Neuronal stem cell (in vitro differentiated cells): ENCODE measurements at regions not wholly inside any gene's neighbourhood (a gene's known extent, or its start where the extent isn't known, plus 50 kb on each side); places are given as distances from the start of the nearest gene placed in this dataset.

Experiments
- DNase-seq: peaks from one replicate; pipeline ENCODE4 v3.0.0-alpha.2; 2013; ENCODE audit warnings: low spot score
- H2AFZ ChIP-seq: one replicate; pipeline ENCODE4 v1.6.1; 2013; ENCODE audit warnings: mild to moderate bottlenecking, low read length, inconsistent platforms
- H2AK5ac ChIP-seq: 2 replicates; pipeline ENCODE4 v1.6.1; 2013; ENCODE audit warnings: low read depth, mild to moderate bottlenecking, inconsistent platforms, low read length, moderate library complexity, mixed read lengths
- H2BK120ac ChIP-seq: 2 replicates; pipeline ENCODE4 v1.6.1; 2013; ENCODE audit warnings: low read depth, mild to moderate bottlenecking, inconsistent platforms, low read length, moderate library complexity, mixed read lengths
- H2BK12ac ChIP-seq: one replicate; pipeline ENCODE4 v1.6.1; 2013; ENCODE audit warnings: low read length, inconsistent platforms
- H2BK15ac ChIP-seq: 2 replicates; pipeline ENCODE4 v1.6.1; 2013; ENCODE audit warnings: mild to moderate bottlenecking, low read length, inconsistent platforms, mixed read lengths
- H2BK5ac ChIP-seq: one replicate; pipeline ENCODE4 v1.6.1; 2013; ENCODE audit warnings: inconsistent platforms, mild to moderate bottlenecking, low read length, moderate library complexity
- H3K14ac ChIP-seq: one replicate; pipeline ENCODE4 v1.6.1; 2013; ENCODE audit warnings: low read length, inconsistent platforms
- H3K18ac ChIP-seq: 2 replicates; pipeline ENCODE4 v1.6.1; 2013; ENCODE audit warnings: low read length, inconsistent platforms
- H3K23ac ChIP-seq: 2 replicates; pipeline ENCODE4 v1.6.1; 2013; ENCODE audit warnings: low read depth, mild to moderate bottlenecking, mixed read lengths, low read length, inconsistent platforms; ENCODE audit not compliant: poor library complexity
- H3K27ac ChIP-seq: replicated peaks from 3 replicates; pipeline ENCODE4 v1.5.1; 2013; ENCODE audit warnings: low read length, inconsistent platforms
- H3K27me3 ChIP-seq, 3 experiments: 2 replicates each; pipeline ENCODE4 v1.6.1; 2013; ENCODE audit warnings: low read length in 3 of 3, mild to moderate bottlenecking in 2 of 3, inconsistent platforms in 1 of 3, low read depth in 1 of 3, mixed read lengths in 1 of 3, moderate library complexity in 1 of 3; ENCODE audit not compliant: control insufficient read depth in 3 of 3, insufficient read depth in 3 of 3
- H3K36me3 ChIP-seq, 2 donors: replicated peaks in 1 of 2; 2 replicates each; pipeline ENCODE4 v1.6.1; 2013; ENCODE audit warnings: low read length in 2 of 2; ENCODE audit not compliant: control insufficient read depth in 2 of 2, insufficient read depth in 2 of 2
- H3K4ac ChIP-seq: 2 replicates; pipeline ENCODE4 v1.6.1; 2013; ENCODE audit warnings: inconsistent platforms, mild to moderate bottlenecking, low read length, moderate library complexity
- H3K4me1 ChIP-seq, 2 donors: 1 replicate in 1 of 2; 2 replicates in 1 of 2; pipeline ENCODE4 v1.6.1; 2013; ENCODE audit warnings: low read length in 2 of 2, low read depth in 1 of 2; ENCODE audit not compliant: control insufficient read depth in 2 of 2, insufficient read depth in 1 of 2
- H3K4me2 ChIP-seq: one replicate; pipeline ENCODE4 v1.6.1; 2013; ENCODE audit warnings: mild to moderate bottlenecking, low read length, inconsistent platforms; ENCODE audit not compliant: insufficient read depth, poor library complexity, severe bottlenecking
- H3K4me3 ChIP-seq, 2 donors: 2 replicates each; pipeline ENCODE4 v1.5.1; 2013; ENCODE audit warnings: low read length in 2 of 2, mild to moderate bottlenecking in 2 of 2, inconsistent platforms in 1 of 2, moderate library complexity in 1 of 2
- H3K79me1 ChIP-seq: one replicate; pipeline ENCODE4 v1.6.1; 2013; ENCODE audit warnings: low read depth, mild to moderate bottlenecking, inconsistent platforms, low read length, moderate library complexity
- H3K9ac ChIP-seq: one replicate; pipeline ENCODE4 v1.6.1; 2013; ENCODE audit warnings: mild to moderate bottlenecking, low read depth, low read length, inconsistent platforms; ENCODE audit not compliant: poor library complexity
- H3K9me3 ChIP-seq, 2 donors: replicated peaks in 1 of 2; 2 replicates each; pipeline versions ENCODE3 to v1.6.1; 2013; ENCODE audit warnings: low read length in 2 of 2, mild to moderate bottlenecking in 2 of 2, inconsistent platforms in 1 of 2, low read depth in 1 of 2, mixed read lengths in 1 of 2, moderate library complexity in 1 of 2; ENCODE audit not compliant: control insufficient read depth in 2 of 2, insufficient read depth in 1 of 2
- H4K8ac ChIP-seq: one replicate; pipeline ENCODE4 v1.6.1; 2013; ENCODE audit warnings: low read depth, mild to moderate bottlenecking, inconsistent platforms, low read length, moderate library complexity
- H4K91ac ChIP-seq: one replicate; pipeline ENCODE4 v1.6.1; 2013; ENCODE audit warnings: low read length, low read depth, mild to moderate bottlenecking, inconsistent platforms; ENCODE audit not compliant: poor library complexity
- WGBS, 2 donors: extraction: QIAGEN DNeasy Blood & Tissue Kit; methylation state at CpG; one replicate each; pipeline ENCODE4 v1.1.7; 2013; ENCODE audit warnings: missing lambda C conversion rate in 2 of 2, mixed read lengths in 1 of 2; ENCODE audit not compliant: insufficient read length in 2 of 2, insufficient replicate concordance in 1 of 2; ENCODE audit errors: extremely low coverage in 2 of 2; 5-methylcytosine and 5-hydroxymethylcytosine counted together

- Histone ChIP-seq H3K36me3 (no peaks in the 10 kb centered on the region), H3K14ac (no peak overlapping the region), H3K27me3 (no peaks in the 10 kb centered on the region), H2BK15ac (peak overlapping the region; percentile 87), H4K8ac (no peak overlapping the region), H4K91ac (no peak overlapping the region), H3K79me1 (no peaks in the 10 kb centered on the region), H3K4ac (no peak overlapping the region), H2BK120ac (peak overlapping the region; percentile 48), H3K4me3 (no peak overlapping the region), H2BK12ac (no peak overlapping the region), H3K18ac (peak overlapping the region; percentile 39), H3K9ac (peak overlapping the region; percentile 33), H3K23ac (peak overlapping the region; percentile 32), H2AFZ (no peak overlapping the region), H3K4me1 (peaks cover 0 to 5% of the 10 kb centered on the region in 2 donors), H3K4me2 (no peak overlapping the region), H2BK5ac (no peak overlapping the region), H3K9me3 (no peaks in the 10 kb centered on the region), H2AK5ac (no peak overlapping the region), H3K27ac (no peak overlapping the region)
- no peak for DNase-seq
- WGBS, 2 donors = no CpG with 5 or more reads among the region's 6 CpGs
These were observed 188.3 kb upstream of the WSCD1 start for GRCh38 chr17:5881849-5882248.

DNA sequence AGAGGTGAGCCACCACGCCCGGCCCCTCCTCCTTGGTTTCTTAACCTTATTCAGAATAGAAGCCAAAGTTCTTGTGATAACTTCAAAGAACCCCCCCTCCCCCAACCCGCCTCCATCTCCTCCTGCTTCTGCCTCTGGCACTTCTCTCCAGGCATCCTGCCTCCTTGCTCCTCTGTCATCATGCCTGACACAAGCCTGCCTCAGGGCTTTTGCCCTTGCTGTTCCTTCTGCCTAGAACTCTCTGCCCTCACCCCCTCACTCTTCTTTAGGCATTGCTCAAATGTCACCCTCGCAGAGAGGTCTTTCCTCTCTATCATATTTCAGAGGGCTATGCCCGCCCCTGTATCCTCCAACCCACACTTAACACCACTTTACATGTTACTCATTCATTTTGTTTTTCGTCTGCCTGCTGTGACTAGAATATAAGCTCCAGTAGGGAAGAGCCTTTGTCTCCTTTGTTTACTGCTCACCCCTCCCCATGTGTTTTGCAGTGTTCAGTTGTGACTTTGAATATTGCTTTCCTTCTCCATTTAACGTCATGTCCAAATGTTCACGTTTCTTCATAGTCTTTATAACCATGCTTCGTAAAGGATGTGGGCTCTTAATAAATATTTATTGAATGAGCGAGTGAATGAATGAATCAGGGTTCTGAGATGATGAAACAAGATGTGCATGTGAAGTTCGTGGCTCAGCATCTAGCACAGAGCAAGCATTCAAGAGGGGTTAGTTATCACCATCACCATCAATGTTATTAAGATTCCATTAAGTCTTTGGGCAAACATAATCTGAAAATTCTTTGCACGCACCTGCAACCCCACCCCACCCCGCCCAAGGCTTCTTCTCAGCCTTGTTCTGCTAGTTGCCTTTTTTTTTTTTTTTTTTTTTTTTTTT is 186.2 kb upstream of the WSCD1 start:
- Histone ChIP-seq H3K23ac (no peak overlapping the region), H4K8ac (no peak overlapping the region), H3K9me3 (peaks cover 1 to 4% of the 10 kb centered on the region in 2 donors), H3K27ac (no peak overlapping the region), H3K4ac (peak overlapping the region; percentile 6), H4K91ac (no peak overlapping the region), H3K27me3 (no peaks in the 10 kb centered on the region), H3K4me2 (no peak overlapping the region), H3K18ac (peak overlapping the region; percentile 39), H3K79me1 (no peaks in the 10 kb centered on the region), H3K4me3 (no peak overlapping the region), H3K9ac (no peak overlapping the region), H2BK15ac (no peak overlapping the region), H3K4me1 (peaks cover 0 to 5% of the 10 kb centered on the region in 2 donors), H2BK12ac (no peak overlapping the region), H3K36me3 (no peaks in the 10 kb centered on the region), H2AK5ac (no peak overlapping the region), H2BK5ac (no peak overlapping the region), H2BK120ac (no peak overlapping the region), H2AFZ (no peak overlapping the region), H3K14ac (no peak overlapping the region)
- WGBS, 2 donors = no CpG with 5 or more reads among the region's 13 CpGs
- DNase-seq = no peak

- Histone ChIP-seq H3K36me3 (no peaks in the 10 kb centered on the region), H4K8ac (no peak overlapping the region), H3K4me2 (no peak overlapping the region), H3K4me1 (peaks cover 0 to 5% of the 10 kb centered on the region in 2 donors), H3K14ac (no peak overlapping the region), H2BK12ac (no peak overlapping the region), H3K4me3 (no peak overlapping the region), H3K9me3 (peaks cover 4 to 12% of the 10 kb centered on the region in 2 donors), H2BK120ac (no peak overlapping the region), H3K9ac (no peak overlapping the region), H2BK15ac (no peak overlapping the region), H3K23ac (no peak overlapping the region), H3K4ac (no peak overlapping the region), H3K27me3 (no peaks in the 10 kb centered on the region), H4K91ac (no peak overlapping the region), H3K18ac (no peak overlapping the region), H3K79me1 (no peaks in the 10 kb centered on the region), H3K27ac (no peak overlapping the region), H2AFZ (no peak overlapping the region), H2AK5ac (no peak overlapping the region), H2BK5ac (no peak overlapping the region)
- DNase-seq = no peak
- no CpG with 5 or more reads among the region's 4 CpGs for WGBS, 2 donors
These were observed 184.8 kb upstream of the WSCD1 start for GRCh38 chr17:5885336-5885735.

DNA sequence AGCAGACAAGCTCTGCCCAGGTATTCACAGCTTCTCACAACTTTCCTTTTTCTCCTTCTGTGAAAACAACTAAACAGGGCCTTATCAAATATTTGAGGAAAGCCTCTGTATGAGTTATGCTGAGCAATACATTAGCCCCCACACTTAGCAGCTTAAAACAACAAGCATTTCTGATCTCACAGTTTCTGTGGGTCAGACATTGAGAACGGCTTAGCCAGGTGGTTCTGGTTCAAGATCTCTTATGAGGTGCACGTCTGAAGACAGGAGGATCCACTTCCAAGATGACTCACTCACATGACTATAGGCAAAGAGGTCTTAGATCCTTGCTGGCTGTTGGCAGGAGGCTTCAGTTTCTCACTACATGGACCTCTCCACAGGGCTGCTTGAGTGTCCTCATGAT is 181.4 kb upstream of the WSCD1 start:
- H3K36me3 ChIP-seq = no peaks in the 10 kb centered on the region
- peaks cover 5 to 9% of the 10 kb centered on the region in 2 donors for H3K4me1 ChIP-seq
- H3K4me2 ChIP-seq = no peak overlapping the region
- no peak overlapping the region for H2AFZ ChIP-seq
- H3K27me3 ChIP-seq = no peaks in the 10 kb centered on the region
- H2BK15ac ChIP-seq = no peak overlapping the region
- WGBS, 2 donors = no CpG with 5 or more reads among the region's 2 CpGs
- DNase-seq = no peak
- no peak overlapping the region for H3K27ac ChIP-seq
- no peak overlapping the region for H3K4ac ChIP-seq
- no peak overlapping the region for H2AK5ac ChIP-seq
- no peak overlapping the region for H3K18ac ChIP-seq
- H3K23ac ChIP-seq = no peak overlapping the region
- no peak overlapping the region for H4K91ac ChIP-seq
- no peak overlapping the region for H2BK120ac ChIP-seq
- no peak overlapping the region for H3K9ac ChIP-seq
- H3K9me3 ChIP-seq = peaks cover 8 to 23% of the 10 kb centered on the region in 2 donors
- H3K14ac ChIP-seq = no peak overlapping the region
- no peaks in the 10 kb centered on the region for H3K79me1 ChIP-seq
- no peak overlapping the region for H2BK5ac ChIP-seq
- no peak overlapping the region for H2BK12ac ChIP-seq
- H4K8ac ChIP-seq = no peak overlapping the region
- H3K4me3 ChIP-seq = no peak overlapping the region
